ENCODE measurements at regions not wholly inside any gene's neighbourhood (a gene's known extent, or its start where the extent isn't known, plus 50 kb on each side); places are given as distances from the start of the nearest gene placed in this dataset.

- H3K9me2 ChIP-seq (replicated peaks; ENCODE audit: insufficient read depth, low read length): no peaks in the 10 kb centered on the region
- H3K79me2 ChIP-seq (ENCODE audit: insufficient read depth, low read length): no peaks in the 10 kb centered on the region
These were observed 123.1 kb upstream of the MON1B start for GRCh38 chr16:77067900-77068299.

GRCh38 chr16:77068402-77068801 is 122.6 kb upstream of the MON1B start:
- H2AFZ ChIP-seq (ENCODE audit: low read depth, low read length, severe bottlenecking): no peak overlapping the region
- H3K27ac ChIP-seq (ENCODE audit: low read depth, low read length): no peak overlapping the region
- TF ChIP-seq EZH2phosphoT487 (conservative IDR thresholded peaks at IDR 0.05; ENCODE audit: low read length): no peak
- H3K36me3 ChIP-seq (ENCODE audit: low read length): no peaks in the 10 kb centered on the region
- no peaks in the 10 kb centered on the region for H4K20me1 ChIP-seq (ENCODE audit: low read depth, low read length)
- no peaks in the 10 kb centered on the region for H3K9me2 ChIP-seq (replicated peaks; ENCODE audit: insufficient read depth, low read length)
- no peak overlapping the region for H3K4me3 ChIP-seq (ENCODE audit: insufficient read depth, low read length, poor library complexity, severe bottlenecking)
- no peaks in the 10 kb centered on the region for H3K79me2 ChIP-seq (ENCODE audit: insufficient read depth, low read length)
- H3F3A ChIP-seq (ENCODE audit: insufficient read depth): no peaks in the 10 kb centered on the region
- no peaks in the 10 kb centered on the region for H3K9me3 ChIP-seq (ENCODE audit: insufficient read depth, low read length)
- H3K4me2 ChIP-seq (ENCODE audit: low read depth, low read length, poor library complexity, severe bottlenecking): no peak overlapping the region
- no peaks in the 10 kb centered on the region for H3K27me3 ChIP-seq (ENCODE audit: low read length)
- H3K9ac ChIP-seq (ENCODE audit: low read length): no peak overlapping the region

More at GRCh38 chr16:77067900-77068299, 123.1 kb upstream of the MON1B start:
- Histone ChIP-seq H4K20me1 (ENCODE audit: low read depth, low read length) (no peaks in the 10 kb centered on the region), H3K27me3 (ENCODE audit: low read length) (no peaks in the 10 kb centered on the region), H3K4me3 (ENCODE audit: insufficient read depth, low read length, poor library complexity, severe bottlenecking) (no peak overlapping the region), H2AFZ (ENCODE audit: low read depth, low read length, severe bottlenecking) (no peak overlapping the region), H3K36me3 (ENCODE audit: low read length) (no peaks in the 10 kb centered on the region), H3K4me2 (ENCODE audit: low read depth, low read length, poor library complexity, severe bottlenecking) (no peak overlapping the region), H3F3A (ENCODE audit: insufficient read depth) (no peaks in the 10 kb centered on the region), H3K9ac (ENCODE audit: low read length) (no peak overlapping the region), H3K9me3 (ENCODE audit: insufficient read depth, low read length) (no peaks in the 10 kb centered on the region), H3K27ac (ENCODE audit: low read depth, low read length) (no peak overlapping the region)
- no peak for TF ChIP-seq EZH2phosphoT487 (conservative IDR thresholded peaks at IDR 0.05; ENCODE audit: low read length)

- Histone ChIP-seq H4K20me1 (ENCODE audit: low read depth, low read length) (no peaks in the 10 kb centered on the region), H3K9me2 (replicated peaks; ENCODE audit: insufficient read depth, low read length) (no peaks in the 10 kb centered on the region), H3K79me2 (ENCODE audit: insufficient read depth, low read length) (no peaks in the 10 kb centered on the region), H3K4me3 (ENCODE audit: insufficient read depth, low read length, poor library complexity, severe bottlenecking) (no peak overlapping the region), H3K9me3 (ENCODE audit: insufficient read depth, low read length) (no peaks in the 10 kb centered on the region), H3K27ac (ENCODE audit: low read depth, low read length) (no peak overlapping the region), H3K27me3 (ENCODE audit: low read length) (no peaks in the 10 kb centered on the region), H2AFZ (ENCODE audit: low read depth, low read length, severe bottlenecking) (no peak overlapping the region), H3F3A (ENCODE audit: insufficient read depth) (no peaks in the 10 kb centered on the region), H3K9ac (ENCODE audit: low read length) (no peak overlapping the region), H3K4me2 (ENCODE audit: low read depth, low read length, poor library complexity, severe bottlenecking) (no peak overlapping the region), H3K36me3 (ENCODE audit: low read length) (no peaks in the 10 kb centered on the region)
- no peak for TF ChIP-seq CTCF (IDR thresholded peaks at IDR 0.05; ENCODE audit: insufficient read depth, low read length, poor library complexity, severe bottlenecking)
- TF ChIP-seq EZH2phosphoT487 (conservative IDR thresholded peaks at IDR 0.05; ENCODE audit: low read length): no peak
These were observed 121.1 kb upstream of the MON1B start for GRCh38 chr16:77069929-77070328.

- Histone ChIP-seq H3F3A (ENCODE audit: insufficient read depth) (no peaks in the 10 kb centered on the region), H3K9ac (ENCODE audit: low read length) (no peak overlapping the region), H2AFZ (ENCODE audit: low read depth, low read length, severe bottlenecking) (no peak overlapping the region), H3K4me3 (ENCODE audit: insufficient read depth, low read length, poor library complexity, severe bottlenecking) (no peak overlapping the region), H3K36me3 (ENCODE audit: low read length) (no peaks in the 10 kb centered on the region), H4K20me1 (ENCODE audit: low read depth, low read length) (no peaks in the 10 kb centered on the region), H3K4me2 (ENCODE audit: low read depth, low read length, poor library complexity, severe bottlenecking) (no peak overlapping the region), H3K27me3 (ENCODE audit: low read length) (no peaks in the 10 kb centered on the region), H3K79me2 (ENCODE audit: insufficient read depth, low read length) (no peaks in the 10 kb centered on the region), H3K9me3 (ENCODE audit: insufficient read depth, low read length) (no peaks in the 10 kb centered on the region), H3K9me2 (replicated peaks; ENCODE audit: insufficient read depth, low read length) (no peaks in the 10 kb centered on the region), H3K27ac (ENCODE audit: low read depth, low read length) (no peak overlapping the region)
- no peak for TF ChIP-seq EZH2phosphoT487 (conservative IDR thresholded peaks at IDR 0.05; ENCODE audit: low read length)
- no peak for TF ChIP-seq CTCF (IDR thresholded peaks at IDR 0.05; ENCODE audit: insufficient read depth, low read length, poor library complexity, severe bottlenecking)
These were observed 120.3 kb upstream of the MON1B start for GRCh38 chr16:77070683-77071082.

Data from SU-DHL-6 (cell line).